Hepatocyte (in vitro differentiated cells): ENCODE measurements at regions not wholly inside any gene's neighbourhood (a gene's known extent, or its start where the extent isn't known, plus 50 kb on each side); places are given as distances from the start of the nearest gene placed in this dataset.

Experiments used
- DNase-seq: peaks from one replicate; pipeline ENCODE4 v3.0.0-alpha.2; 2016; ENCODE audit warnings: low spot score
- H2AFZ ChIP-seq: fragments of 200-600 bp; sonication (generic); 2 replicates; pipeline ENCODE4 v1.6.0; 2016; ENCODE audit warnings: antibody characterized with exemption, mild to moderate bottlenecking
- H3K27ac ChIP-seq: fragments of 200-600 bp; sonication (generic); 2 replicates; pipeline ENCODE4 v1.5.1; 2016; ENCODE audit warnings: mild to moderate bottlenecking
- H3K27me3 ChIP-seq: fragments of 200-600 bp; sonication (generic); 2 replicates; pipeline ENCODE4 v1.6.1; 2016
- H3K36me3 ChIP-seq: fragments of 200-600 bp; sonication (generic); replicated peaks from 2 replicates; pipeline ENCODE4 v1.5.1; 2016; ENCODE audit warnings: low read depth; ENCODE audit not compliant: insufficient read depth
- H3K4me1 ChIP-seq: fragments of 200-600 bp; sonication (generic); 2 replicates; pipeline ENCODE4 v1.5.1; 2016; ENCODE audit warnings: mild to moderate bottlenecking, moderate library complexity; ENCODE audit not compliant: insufficient read depth
- H3K4me2 ChIP-seq: fragments of 200-600 bp; sonication (generic); 2 replicates; pipeline ENCODE4 v1.6.0; 2016
- H3K4me3 ChIP-seq: fragments of 200-600 bp; sonication (generic); 2 replicates; pipeline ENCODE4 v1.5.1; 2016; ENCODE audit warnings: mild to moderate bottlenecking
- H3K79me2 ChIP-seq: fragments of 200-600 bp; sonication (generic); 2 replicates; pipeline ENCODE4 v1.6.0; 2017; ENCODE audit warnings: mild to moderate bottlenecking
- H3K9me2 ChIP-seq: fragments of 200-600 bp; sonication (generic); replicated peaks from 2 replicates; pipeline ENCODE4 v1.6.0; 2017; ENCODE audit warnings: mild to moderate bottlenecking; ENCODE audit not compliant: insufficient read depth
- H3K9me3 ChIP-seq: fragments of 200-600 bp; sonication (generic); 2 replicates; pipeline ENCODE4 v1.5.1; 2016; ENCODE audit warnings: low read depth, mild to moderate bottlenecking
- H4K20me1 ChIP-seq: fragments of 200-600 bp; sonication (generic); 2 replicates; pipeline ENCODE4 v1.6.0; 2016; ENCODE audit warnings: mild to moderate bottlenecking; ENCODE audit not compliant: insufficient read depth, poor library complexity, severe bottlenecking
- CTCF ChIP-seq: fragments of 200-600 bp; sonication (generic); IDR thresholded peaks from 2 replicates; pipeline ENCODE4 v1.5.1; 2016; ENCODE audit warnings: antibody characterized with exemption, mild to moderate bottlenecking; ENCODE audit not compliant: poor library complexity
- EZH2 ChIP-seq: fragments of 200-600 bp; sonication (generic); IDR thresholded peaks from 2 replicates; pipeline ENCODE4 v1.6.1; 2016; ENCODE audit warnings: antibody characterized with exemption, mild to moderate bottlenecking, borderline replicate concordance
- EZH2phosphoT487 ChIP-seq: fragments of 200-600 bp; sonication (generic); IDR thresholded peaks from one replicate; pipeline ENCODE4 v1.6.1; 2018; ENCODE audit warnings: antibody characterized with exemption, mild to moderate bottlenecking, low read depth, moderate library complexity; ENCODE audit not compliant: unreplicated experiment, severe bottlenecking
- WGBS: methylation state at CpG from one replicate; pipeline ENCODE4 v1.1.6; 2016; ENCODE audit warnings: low lambda C conversion rate; ENCODE audit errors: missing lambda C conversion rate; 5-methylcytosine and 5-hydroxymethylcytosine counted together

GRCh38 chr5:5021436-5021835, 118.7 kb upstream of the ADAMTS16 start:
- Histone ChIP-seq H3K4me2 (no peak overlapping the region), H4K20me1 (no peaks in the 10 kb centered on the region), H3K27me3 (no peaks in the 10 kb centered on the region), H3K9me3 (no peaks in the 10 kb centered on the region), H3K27ac (no peak overlapping the region), H3K36me3 (no peaks in the 10 kb centered on the region), H2AFZ (no peak overlapping the region), H3K4me1 (no peaks in the 10 kb centered on the region), H3K4me3 (no peak overlapping the region), H3K9me2 (no peaks in the 10 kb centered on the region), H3K79me2 (no peaks in the 10 kb centered on the region)
- TF ChIP-seq CTCF, result no peak
- no peak for TF ChIP-seq EZH2
- DNase-seq, result no peak
- 93% methylated on average over 5 of the region's 5 CpGs for WGBS

GRCh38 chr5:5025098-5025773, 114.9 kb upstream of the ADAMTS16 start:
- H3K27ac ChIP-seq, result no peak overlapping the region
- WGBS, result 95% methylated on average over 14 of the region's 14 CpGs

GRCh38 chr5:5025774-5026408, 114.2 kb upstream of the ADAMTS16 start:
- Histone ChIP-seq H3K4me3 (no peak overlapping the region), H3K36me3 (no peaks in the 10 kb centered on the region), H3K79me2 (no peaks in the 10 kb centered on the region), H3K27ac (no peak overlapping the region), H4K20me1 (no peaks in the 10 kb centered on the region), H3K9me3 (no peaks in the 10 kb centered on the region), H3K4me1 (no peaks in the 10 kb centered on the region), H3K27me3 (no peaks in the 10 kb centered on the region), H3K9me2 (no peaks in the 10 kb centered on the region), H2AFZ (no peak overlapping the region), H3K4me2 (no peak overlapping the region)
- DNase-seq, result no peak
- TF ChIP-seq CTCF (no peak), EZH2phosphoT487 (no peak), EZH2 (no peak)
- 88% methylated on average over 16 of the region's 16 CpGs for WGBS

More at GRCh38 chr5:5025098-5025773, 114.9 kb upstream of the ADAMTS16 start:
- no peaks in the 10 kb centered on the region for H3K79me2 ChIP-seq
- no peaks in the 10 kb centered on the region for H3K36me3 ChIP-seq
- no peaks in the 10 kb centered on the region for H3K9me2 ChIP-seq
- H2AFZ ChIP-seq, result no peak overlapping the region
- H4K20me1 ChIP-seq, result no peaks in the 10 kb centered on the region
- DNase-seq, result no peak
- no peaks in the 10 kb centered on the region for H3K27me3 ChIP-seq
- H3K4me2 ChIP-seq, result no peak overlapping the region
- H3K9me3 ChIP-seq, result no peaks in the 10 kb centered on the region
- TF ChIP-seq EZH2phosphoT487, result no peak
- no peak for TF ChIP-seq CTCF
- TF ChIP-seq EZH2, result no peak
- no peak overlapping the region for H3K4me3 ChIP-seq
- no peaks in the 10 kb centered on the region for H3K4me1 ChIP-seq
